HG03196 (cell line): ENCODE measurements at regions not wholly inside any gene's neighbourhood (a gene's known extent, or its start where the extent isn't known, plus 50 kb on each side); places are given as distances from the start of the nearest gene placed in this dataset.

Experiments
- ATAC-seq: cut with Tn5 transposase; IDR thresholded peaks from one replicate; pipeline ENCODE4 v1.9.1; 2021; ENCODE audit not compliant: unreplicated experiment

GRCh38 chr10:10919976-10920375, 97.7 kb upstream of the CELF2 start:
- ATAC-seq = no peak

- no peak for ATAC-seq
These were observed 95.7 kb upstream of the CELF2 start for GRCh38 chr10:10921826-10922461.

GRCh38 chr10:10923029-10923651, 94.5 kb upstream of the CELF2 start:
- no peak for ATAC-seq

GRCh38 chr10:10925667-10926066, 92.0 kb upstream of the CELF2 start:
- ATAC-seq = no peak

GRCh38 chr10:10927608-10928007, 90.1 kb upstream of the CELF2 start:
- no peak for ATAC-seq

GRCh38 chr10:10930979-10931743, 86.5 kb upstream of the CELF2 start:
- ATAC-seq = no peak

- ATAC-seq = no peak
These were observed 82.6 kb upstream of the CELF2 start for GRCh38 chr10:10935032-10935431.

- ATAC-seq = no peak
These were observed 79.0 kb upstream of the CELF2 start for GRCh38 chr10:10938676-10939075.

GRCh38 chr10:10941127-10941730, 76.4 kb upstream of the CELF2 start:
- ATAC-seq = no peak

GRCh38 chr10:10942441-10942840, 75.2 kb upstream of the CELF2 start:
- no peak for ATAC-seq

GRCh38 chr10:10946081-10946480, 71.6 kb upstream of the CELF2 start:
- no peak for ATAC-seq

- ATAC-seq = no peak
These were observed 70.9 kb upstream of the CELF2 start for GRCh38 chr10:10946801-10947200.

- ATAC-seq = no peak
These were observed 66.0 kb upstream of the CELF2 start for GRCh38 chr10:10951675-10952074.

- ATAC-seq = no peak
These were observed 64.9 kb upstream of the CELF2 start for GRCh38 chr10:10952800-10953199.

- no peak for ATAC-seq
These were observed 60.8 kb upstream of the CELF2 start for GRCh38 chr10:10956681-10957542.

GRCh38 chr10:10958041-10958440, 59.6 kb upstream of the CELF2 start:
- ATAC-seq = no peak

- ATAC-seq = no peak
These were observed 58.0 kb upstream of the CELF2 start for GRCh38 chr10:10959666-10960065.

GRCh38 chr10:10960534-10960933, 57.1 kb upstream of the CELF2 start:
- ATAC-seq = no peak

- ATAC-seq = no peak
These were observed 56.6 kb upstream of the CELF2 start for GRCh38 chr10:10961072-10961471.

- ATAC-seq = no peak
These were observed 50.6 kb upstream of the CELF2 start for GRCh38 chr10:10967029-10967428.
